H1 (cell line): ENCODE measurements at regions not wholly inside any gene's neighbourhood (a gene's known extent, or its start where the extent isn't known, plus 50 kb on each side); places are given as distances from the start of the nearest gene placed in this dataset.
"Not testable (repeated sequence)": the region's sequence is repeated elsewhere in the genome, so short reads cannot be mapped to it uniquely, and the experiment has no call there.

Source experiments
- CTCF ChIA-PET: fragments of 300-600 bp; sonication (Branson Sonifier 250); formaldehyde crosslinking; loops from one replicate; lab custom pipeline; 2021; ENCODE audit not compliant: partially characterized antibody; lab: Charles Lee
- POLR2A ChIA-PET: fragments of 300-600 bp; sonication (Branson Sonifier 250); formaldehyde crosslinking; loops from one replicate; lab custom pipeline; 2021; ENCODE audit warnings: inconsistent platforms; ENCODE audit not compliant: partially characterized antibody; lab: Charles Lee
- DNase-seq, 2 experiments: peaks; one replicate each; pipeline versions ENCODE4 v3.0.0 to v3.0.0-alpha.2; 2010 to 2022; ENCODE audit warnings: low spot score in 2 of 2, low read depth in 1 of 2, mixed read lengths in 1 of 2
- FAIRE-seq: peaks from 2 replicates; lab custom pipeline; 2011; peaks lifted over from hg19 to GRCh38; lab: Jason Lieb, UNC
- H2AFZ ChIP-seq: 2 replicates; pipeline ENCODE4 v1.8.1; 2012; ENCODE audit warnings: low read length, inconsistent platforms
- H2AK5ac ChIP-seq: 2 replicates; pipeline ENCODE4 v1.6.1; 2013; ENCODE audit warnings: low read depth, low read length
- H2BK120ac ChIP-seq: replicated peaks from 2 replicates; pipeline ENCODE3; 2013; ENCODE audit warnings: low read depth, low read length, inconsistent platforms
- H2BK12ac ChIP-seq: 2 replicates; pipeline ENCODE4 v1.6.1; 2013; ENCODE audit warnings: low read depth, low read length
- H2BK15ac ChIP-seq: 2 replicates; pipeline ENCODE4 v1.6.1; 2013; ENCODE audit warnings: low read length
- H2BK20ac ChIP-seq: 2 replicates; pipeline ENCODE4 v1.6.1; 2013; ENCODE audit warnings: low read length
- H2BK5ac ChIP-seq: 2 replicates; pipeline ENCODE4 v1.6.1; 2013; ENCODE audit warnings: low read depth, low read length
- H3K14ac ChIP-seq: 2 replicates; pipeline ENCODE4 v1.6.1; 2013; ENCODE audit warnings: inconsistent platforms; ENCODE audit not compliant: insufficient read length
- H3K18ac ChIP-seq: 2 replicates; pipeline ENCODE4 v1.6.1; 2013; ENCODE audit warnings: low read length; ENCODE audit errors: extremely low read depth
- H3K23ac ChIP-seq: 2 replicates; pipeline ENCODE4 v1.6.1; 2013; ENCODE audit warnings: inconsistent platforms; ENCODE audit not compliant: insufficient read length
- H3K23me2 ChIP-seq: 2 replicates; pipeline ENCODE4 v1.6.1; 2013; ENCODE audit warnings: low read depth, low read length
- H3K27ac ChIP-seq: 2 replicates; pipeline ENCODE4 v1.6.1; 2011; ENCODE audit warnings: low read depth, low read length, inconsistent platforms
- H3K27me3 ChIP-seq, 4 experiments: replicated peaks in 1 of 4; 1 replicate in 1 of 4; 2 replicates in 3 of 4; pipeline versions ENCODE4 v1.6.1 to v1.8.1; 2011 to 2013; ENCODE audit warnings: low read length in 3 of 4, mild to moderate bottlenecking in 3 of 4, inconsistent platforms in 2 of 4, mixed read lengths in 2 of 4, moderate library complexity in 1 of 4; ENCODE audit not compliant: control insufficient read depth in 3 of 4, insufficient read depth in 3 of 4; ENCODE audit errors: extremely low read depth in 1 of 4
- H3K36me3 ChIP-seq, 4 experiments: 2 replicates each; pipeline versions ENCODE4 v1.6.1 to v1.8.1; 2011 to 2013; ENCODE audit warnings: mild to moderate bottlenecking in 4 of 4, low read length in 3 of 4, moderate library complexity in 2 of 4, control low read depth in 1 of 4, inconsistent platforms in 1 of 4; ENCODE audit not compliant: insufficient read depth in 4 of 4, control insufficient read depth in 2 of 4
- H3K4ac ChIP-seq: replicated peaks from 2 replicates; pipeline ENCODE3; 2013; ENCODE audit warnings: low read length, low read depth, mixed read lengths, inconsistent platforms; ENCODE audit not compliant: insufficient read length
- H3K4me1 ChIP-seq, 4 experiments: replicated peaks in 1 of 4; 1 replicate in 1 of 4; 2 replicates in 3 of 4; pipeline versions ENCODE4 v1.6.1 to v1.8.1; 2011 to 2013; ENCODE audit warnings: low read length in 3 of 4, inconsistent platforms in 2 of 4, mixed read lengths in 1 of 4; ENCODE audit not compliant: insufficient read depth in 4 of 4, control insufficient read depth in 3 of 4
- H3K4me2 ChIP-seq, 2 experiments: 2 replicates each; pipeline versions ENCODE4 v1.6.1 to v1.8.1; 2011 to 2013; ENCODE audit warnings: low read depth in 2 of 2, low read length in 2 of 2, control low read depth in 1 of 2, inconsistent platforms in 1 of 2, mild to moderate bottlenecking in 1 of 2; ENCODE audit not compliant: insufficient read depth in 1 of 2
- H3K4me3 ChIP-seq, 4 experiments: fragments of 200-600, 300-600 bp in 1 of 4; sonication (generic), shearing (Covaris generic), sonication (Bioruptor Twin) in 1 of 4; 2 replicates each; pipeline versions ENCODE4 v1.5.1 to v1.8.1; 2011 to 2016; ENCODE audit warnings: low read length in 4 of 4, low read depth in 3 of 4, control low read depth in 2 of 4, inconsistent platforms in 2 of 4, mild to moderate bottlenecking in 2 of 4, mixed read lengths in 1 of 4, moderate library complexity in 1 of 4; ENCODE audit not compliant: insufficient read depth in 2 of 4; ENCODE audit errors: extremely low read depth in 1 of 4
- H3K56ac ChIP-seq: replicated peaks from 2 replicates; pipeline ENCODE3; 2013; ENCODE audit warnings: low read depth, mild to moderate bottlenecking, mixed read lengths, low read length, inconsistent platforms; ENCODE audit not compliant: insufficient read length
- H3K79me1 ChIP-seq: 2 replicates; pipeline ENCODE4 v1.6.1; 2013; ENCODE audit warnings: low read depth, low read length, control low read depth
- H3K79me2 ChIP-seq, 2 experiments: 2 replicates each; pipeline versions ENCODE4 v1.6.1 to v1.8.1; 2012 to 2013; ENCODE audit warnings: low read length in 2 of 2, mild to moderate bottlenecking in 2 of 2, inconsistent platforms in 1 of 2; ENCODE audit not compliant: insufficient read depth in 2 of 2, control insufficient read depth in 1 of 2
- H3K9ac ChIP-seq, 4 experiments: replicated peaks in 1 of 4; 1 replicate in 1 of 4; 2 replicates in 3 of 4; pipeline versions ENCODE4 v1.6.1 to v1.8.1; 2011 to 2013; ENCODE audit warnings: low read depth in 3 of 4, low read length in 3 of 4, control low read depth in 2 of 4, mild to moderate bottlenecking in 2 of 4, moderate library complexity in 2 of 4, inconsistent platforms in 1 of 4; ENCODE audit errors: extremely low read depth in 1 of 4
- H3K9me3 ChIP-seq, 2 experiments: 2 replicates each; pipeline versions ENCODE4 v1.6.1 to v1.8.1; 2012 to 2013; ENCODE audit warnings: mild to moderate bottlenecking in 2 of 2, moderate library complexity in 2 of 2, control low read depth in 1 of 2, inconsistent platforms in 1 of 2, low read depth in 1 of 2, low read length in 1 of 2, mixed read lengths in 1 of 2; ENCODE audit not compliant: insufficient read depth in 2 of 2
- H4K20me1 ChIP-seq, 2 experiments: replicated peaks in 1 of 2; 2 replicates each; pipeline versions ENCODE3 to v1.8.1; 2011 to 2013; ENCODE audit warnings: inconsistent platforms in 2 of 2, low read length in 2 of 2, mild to moderate bottlenecking in 1 of 2; ENCODE audit not compliant: insufficient read depth in 2 of 2, control insufficient read depth in 1 of 2
- H4K5ac ChIP-seq: 2 replicates; pipeline ENCODE4 v1.6.1; 2013; ENCODE audit warnings: low read length, low read depth, mixed read lengths, inconsistent platforms; ENCODE audit not compliant: insufficient read length
- H4K8ac ChIP-seq: 2 replicates; pipeline ENCODE4 v1.8.0; 2013; ENCODE audit warnings: mild to moderate bottlenecking, moderate library complexity, low read length, inconsistent platforms; ENCODE audit not compliant: insufficient read depth; ENCODE audit errors: extremely low read depth
- H4K91ac ChIP-seq: replicated peaks from 2 replicates; pipeline ENCODE3; 2013; ENCODE audit warnings: low read length, mixed read lengths, inconsistent platforms; ENCODE audit not compliant: insufficient read length
- WGBS, 2 experiments: shearing (Covaris generic) in 1 of 2; methylation state at CpG; one replicate each; pipeline versions ENCODE4 v1.1.6 to v1.1.7; 2013 to 2015; ENCODE audit warnings: low lambda C conversion rate in 2 of 2, mixed read lengths in 2 of 2, inconsistent platforms in 1 of 2, low coverage in 1 of 2, missing lambda C conversion rate in 1 of 2; ENCODE audit not compliant: insufficient replicate concordance in 2 of 2, insufficient coverage in 1 of 2, insufficient read length in 1 of 2; ENCODE audit errors: extremely low coverage in 1 of 2, missing lambda C conversion rate in 1 of 2; 5-methylcytosine and 5-hydroxymethylcytosine counted together

DNA sequence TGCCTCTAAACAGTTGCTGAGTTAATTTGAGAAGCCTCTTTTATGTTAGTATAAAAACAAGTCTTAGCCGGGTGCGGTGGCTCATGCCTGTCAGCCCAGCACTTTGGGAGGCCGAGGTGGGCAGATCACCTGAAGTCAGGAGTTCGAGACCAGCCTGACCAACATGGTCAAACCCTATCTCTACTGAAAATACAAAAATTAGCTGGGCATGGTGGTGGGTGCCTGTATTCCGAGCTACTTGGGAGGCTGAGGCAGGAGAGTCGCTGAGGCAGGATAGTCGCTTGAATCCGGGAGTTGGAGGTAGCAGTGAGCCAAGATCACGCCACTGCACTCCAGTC lies 317.5 kb downstream of the QKI start:
- H3K79me2 ChIP-seq, H2BK20ac ChIP-seq, H2BK5ac ChIP-seq, DNase-seq, H3K9ac ChIP-seq, H3K14ac ChIP-seq, H4K5ac ChIP-seq, H3K9me3 ChIP-seq, H3K27me3 ChIP-seq, H3K4me3 ChIP-seq, H3K23ac ChIP-seq, H2BK12ac ChIP-seq, H2BK120ac ChIP-seq, H3K56ac ChIP-seq, H4K20me1 ChIP-seq, H3K18ac ChIP-seq, H3K23me2 ChIP-seq, H3K27ac ChIP-seq, POLR2A ChIA-PET, H4K8ac ChIP-seq, H3K4ac ChIP-seq, FAIRE-seq, H2AK5ac ChIP-seq, H2AFZ ChIP-seq, H3K79me1 ChIP-seq, H4K91ac ChIP-seq, H3K36me3 ChIP-seq, H3K4me2 ChIP-seq, H2BK15ac ChIP-seq, H3K4me1 ChIP-seq: not testable (repeated sequence)
- CTCF ChIA-PET, result interaction anchor here (1.2 kb wide), 1 partner anchor 25 kb away, joined by 3 read pairs; no protein-coding TSS in a partner anchor
- WGBS, 2 experiments, result 97% methylated on average over 9 of the region's 9 CpGs; no CpG with 5 or more reads in 1 of the 2 experiments
